LNCaP clone FGC (cell line): ENCODE measurements at regions not wholly inside any gene's neighbourhood (a gene's known extent, or its start where the extent isn't known, plus 50 kb on each side); places are given as distances from the start of the nearest gene placed in this dataset.
A peak's percentile ranks its signal among the peaks of the same experiment; 100 is the strongest.

Source experiments
- DNase-seq: peaks from one replicate; pipeline ENCODE4 v3.0.0-alpha.2; 2011; ENCODE audit warnings: low read depth
- H3K4me3 ChIP-seq: 2 replicates; pipeline ENCODE4 v1.5.1; 2011; ENCODE audit warnings: mild to moderate bottlenecking, low read depth, low read length, control low read depth
- TF ChIP-seq, protein P1 (sequence below): IDR thresholded peaks from 2 replicates; pipeline ENCODE4 v1.5.1; 2012; ENCODE audit warnings: mild to moderate bottlenecking; ENCODE audit not compliant: control insufficient read depth, insufficient read depth; ENCODE audit errors: extremely low read depth

DNA sequence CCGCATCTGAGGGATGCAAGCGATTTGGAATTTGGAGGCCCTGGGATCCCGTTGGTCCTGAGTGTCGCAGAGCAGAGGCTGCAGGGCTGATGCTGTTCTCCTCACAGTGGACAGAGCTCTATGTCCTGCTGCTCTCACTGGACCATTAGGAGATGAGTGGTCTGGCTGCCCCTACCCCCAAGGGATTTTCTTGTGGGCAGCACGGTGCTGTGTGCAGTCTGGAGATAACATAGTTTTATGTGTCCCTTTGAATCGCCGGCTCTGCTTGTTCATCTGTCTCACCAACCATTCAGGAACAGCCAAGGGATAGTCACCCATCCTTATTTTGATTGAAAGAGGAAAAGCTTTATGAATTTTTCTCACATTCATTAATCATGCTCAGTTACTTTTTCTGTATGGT, 49.9 kb downstream of the CHRM3 start:
- H3K4me3 ChIP-seq, result no peak overlapping the region
- no peak for DNase-seq
- TF ChIP-seq, protein P1, sequence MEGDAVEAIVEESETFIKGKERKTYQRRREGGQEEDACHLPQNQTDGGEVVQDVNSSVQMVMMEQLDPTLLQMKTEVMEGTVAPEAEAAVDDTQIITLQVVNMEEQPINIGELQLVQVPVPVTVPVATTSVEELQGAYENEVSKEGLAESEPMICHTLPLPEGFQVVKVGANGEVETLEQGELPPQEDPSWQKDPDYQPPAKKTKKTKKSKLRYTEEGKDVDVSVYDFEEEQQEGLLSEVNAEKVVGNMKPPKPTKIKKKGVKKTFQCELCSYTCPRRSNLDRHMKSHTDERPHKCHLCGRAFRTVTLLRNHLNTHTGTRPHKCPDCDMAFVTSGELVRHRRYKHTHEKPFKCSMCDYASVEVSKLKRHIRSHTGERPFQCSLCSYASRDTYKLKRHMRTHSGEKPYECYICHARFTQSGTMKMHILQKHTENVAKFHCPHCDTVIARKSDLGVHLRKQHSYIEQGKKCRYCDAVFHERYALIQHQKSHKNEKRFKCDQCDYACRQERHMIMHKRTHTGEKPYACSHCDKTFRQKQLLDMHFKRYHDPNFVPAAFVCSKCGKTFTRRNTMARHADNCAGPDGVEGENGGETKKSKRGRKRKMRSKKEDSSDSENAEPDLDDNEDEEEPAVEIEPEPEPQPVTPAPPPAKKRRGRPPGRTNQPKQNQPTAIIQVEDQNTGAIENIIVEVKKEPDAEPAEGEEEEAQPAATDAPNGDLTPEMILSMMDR, result no peak

DNA sequence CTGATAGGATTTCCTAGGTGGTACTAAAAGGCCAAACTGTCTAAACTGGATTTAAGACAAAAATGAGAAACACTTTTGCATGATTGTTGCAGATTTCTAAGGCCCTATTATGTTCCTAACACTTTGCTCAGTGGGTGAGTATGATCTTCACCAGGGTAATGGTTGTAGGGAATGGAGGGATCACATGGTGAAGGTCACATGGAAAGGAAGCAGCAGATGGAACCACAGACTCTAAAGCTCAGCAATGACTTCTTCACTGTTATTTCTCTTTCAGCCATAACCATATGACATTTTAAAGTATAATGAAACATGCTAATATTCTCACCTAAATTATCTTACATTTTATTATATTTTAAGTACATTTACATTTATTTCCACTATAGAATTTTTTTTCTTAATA, 51.5 kb downstream of the CHRM3 start:
- TF ChIP-seq, protein P1, result no peak
- no peak for DNase-seq
- no peak overlapping the region for H3K4me3 ChIP-seq

DNA sequence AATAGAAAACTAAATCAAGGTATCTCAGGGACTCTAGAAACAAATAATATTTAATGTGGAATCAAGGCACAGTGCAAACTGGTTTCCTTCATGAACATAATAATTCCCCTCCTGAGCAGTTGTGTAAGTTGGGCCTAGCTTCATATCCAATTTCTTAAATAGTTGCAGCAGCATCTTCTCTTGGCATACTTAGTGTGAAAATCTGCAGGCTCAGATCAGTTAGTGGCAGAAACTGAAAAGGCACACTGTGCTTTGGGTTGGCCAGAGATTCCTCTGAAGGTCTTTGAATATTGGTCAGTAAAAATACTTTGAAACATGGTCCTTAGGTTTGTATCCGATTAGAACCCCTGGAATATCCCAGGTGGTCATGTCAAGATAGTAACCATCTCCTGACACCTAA, 52.5 kb downstream of the CHRM3 start:
- TF ChIP-seq, protein P1, result no peak
- H3K4me3 ChIP-seq, result no peak overlapping the region
- no peak for DNase-seq

DNA sequence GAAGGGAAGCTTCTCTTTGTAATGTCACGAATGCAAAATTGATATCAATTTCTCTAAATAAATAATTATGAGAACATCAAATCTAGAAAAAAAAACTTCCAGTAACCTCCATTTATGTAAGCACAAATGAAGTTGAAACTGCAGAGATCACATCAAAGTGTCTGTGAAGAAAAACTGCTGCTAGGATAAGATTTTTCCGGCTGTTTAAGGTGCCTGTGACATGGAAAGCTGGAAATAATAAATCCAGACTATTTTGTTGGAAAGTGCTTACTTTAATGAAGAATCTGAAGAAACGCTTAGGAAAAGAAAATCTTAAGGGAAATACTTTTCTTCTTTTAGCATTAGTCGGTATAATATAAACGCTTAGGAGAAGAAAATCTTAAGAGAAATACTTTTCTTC, 57.0 kb downstream of the CHRM3 start:
- TF ChIP-seq, protein P1, result no peak
- no peak for DNase-seq
- H3K4me3 ChIP-seq, result no peak overlapping the region

DNA sequence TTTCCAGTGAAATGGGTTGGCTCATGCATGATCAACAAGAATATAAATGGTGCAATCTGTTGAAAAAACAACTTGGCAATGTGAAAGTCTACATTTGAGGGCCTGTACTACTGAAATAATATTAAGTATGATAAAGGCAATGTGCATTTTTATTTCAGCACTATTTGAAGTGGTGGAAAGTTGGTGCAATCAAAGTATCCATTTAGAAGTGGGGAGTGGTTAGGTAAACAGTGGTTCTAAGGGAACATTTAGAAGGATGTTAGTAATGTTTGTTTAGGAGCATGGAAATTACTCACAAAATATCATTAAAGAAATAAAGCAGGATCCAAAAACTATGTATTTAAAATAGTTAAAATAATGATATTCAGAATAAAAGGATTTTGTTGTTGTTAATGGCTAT, 60.2 kb downstream of the CHRM3 start:
- TF ChIP-seq, protein P1, result no peak
- no peak for DNase-seq
- no peak overlapping the region for H3K4me3 ChIP-seq

DNA sequence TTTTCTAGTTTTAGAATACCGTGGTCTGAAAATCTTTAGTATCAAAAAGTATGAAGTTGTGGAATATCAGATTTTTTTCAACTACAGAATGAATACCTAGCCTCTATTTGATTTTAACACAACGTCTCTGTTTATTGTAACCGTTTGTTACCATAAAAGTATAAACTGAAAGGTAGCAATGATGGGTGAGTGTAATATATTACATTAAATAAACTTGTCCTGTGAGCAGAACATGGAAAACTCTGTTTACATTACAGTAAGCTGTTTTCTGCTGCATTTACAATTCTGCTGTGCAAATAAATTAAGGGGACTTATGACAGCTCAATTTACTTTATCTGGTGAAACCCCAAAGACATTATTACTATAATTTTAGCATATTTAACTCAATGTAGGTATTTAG, 62.5 kb downstream of the CHRM3 start:
- DNase-seq, result peak; percentile 50
- TF ChIP-seq, protein P1, result no peak
- H3K4me3 ChIP-seq, result no peak overlapping the region

DNA sequence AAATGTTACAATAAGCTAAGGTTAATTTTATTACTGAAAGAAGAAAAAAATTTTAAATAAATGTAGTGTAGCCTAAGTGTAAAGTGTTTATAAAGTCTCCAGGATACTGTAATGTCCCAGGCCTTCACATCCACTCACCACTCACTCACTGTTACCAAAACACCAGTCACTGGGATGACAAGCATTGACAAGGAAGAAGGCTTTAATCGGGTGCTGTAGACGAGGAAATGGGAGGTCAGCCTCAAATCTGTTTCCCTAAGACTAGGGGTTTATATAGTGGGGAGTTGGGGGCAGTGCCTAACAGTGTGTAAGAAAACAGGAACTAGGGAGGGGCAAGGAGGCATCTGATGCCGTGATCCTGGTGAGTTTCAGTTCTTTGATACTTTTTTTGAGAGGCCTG, 69.4 kb downstream of the CHRM3 start:
- DNase-seq, result no peak
- no peak overlapping the region for H3K4me3 ChIP-seq
- TF ChIP-seq, protein P1, result no peak
